H9 (cell line): ENCODE measurements at regions not wholly inside any gene's neighbourhood (a gene's known extent, or its start where the extent isn't known, plus 50 kb on each side); places are given as distances from the start of the nearest gene placed in this dataset.

Experiments
- DNase-seq: peaks from one replicate; pipeline ENCODE4 v3.0.0-alpha.2; 2017
- H2AFZ ChIP-seq: one replicate; pipeline ENCODE4 v1.6.1; 2013; ENCODE audit warnings: mild to moderate bottlenecking, low read length, control low read depth, moderate library complexity
- H2AK5ac ChIP-seq: 2 replicates; pipeline ENCODE4 v1.6.1; 2013; ENCODE audit warnings: low read length, control low read depth, mixed read lengths; ENCODE audit not compliant: insufficient read length
- H2BK120ac ChIP-seq: one replicate; pipeline ENCODE4 v1.6.1; 2013; ENCODE audit warnings: low read depth, mild to moderate bottlenecking, low read length, control low read depth, inconsistent platforms; ENCODE audit not compliant: poor library complexity, severe bottlenecking
- H2BK12ac ChIP-seq: 2 replicates; pipeline ENCODE4 v1.6.1; 2013; ENCODE audit warnings: low read length, control low read depth, mixed read lengths, low read depth; ENCODE audit not compliant: insufficient read length
- H2BK15ac ChIP-seq: 2 replicates; pipeline ENCODE4 v1.6.1; 2013; ENCODE audit warnings: low read depth, low read length, control low read depth
- H2BK20ac ChIP-seq: one replicate; pipeline ENCODE4 v1.6.1; 2013; ENCODE audit warnings: low read depth, mild to moderate bottlenecking, low read length, control low read depth, inconsistent platforms; ENCODE audit not compliant: poor library complexity, severe bottlenecking
- H2BK5ac ChIP-seq: 2 replicates; pipeline ENCODE4 v1.6.1; 2013; ENCODE audit warnings: low read length, control low read depth, mixed read lengths; ENCODE audit not compliant: insufficient read length
- H3K14ac ChIP-seq: 2 replicates; pipeline ENCODE4 v1.6.1; 2013; ENCODE audit warnings: low read length, control low read depth; ENCODE audit not compliant: insufficient read depth
- H3K18ac ChIP-seq: 2 replicates; pipeline ENCODE4 v1.6.1; 2013; ENCODE audit warnings: low read depth, mild to moderate bottlenecking, mixed read lengths, low read length, control low read depth; ENCODE audit not compliant: insufficient read length
- H3K23ac ChIP-seq: 2 replicates; pipeline ENCODE4 v1.6.1; 2013; ENCODE audit warnings: low read length, control low read depth, mixed read lengths, low read depth; ENCODE audit not compliant: insufficient read length
- H3K23me2 ChIP-seq: 2 replicates; pipeline ENCODE4 v1.6.1; 2013; ENCODE audit warnings: low read depth, mild to moderate bottlenecking, mixed read lengths, low read length, control low read depth; ENCODE audit not compliant: insufficient read length, poor library complexity, severe bottlenecking
- H3K27ac ChIP-seq: 2 replicates; pipeline ENCODE4 v1.5.1; 2013; ENCODE audit warnings: low read length, control low read depth, mixed read lengths, low read depth; ENCODE audit not compliant: insufficient read length
- H3K27me3 ChIP-seq: 2 replicates; pipeline ENCODE4 v1.6.1; 2013; ENCODE audit warnings: low read length, control low read depth, inconsistent platforms; ENCODE audit not compliant: insufficient read depth
- H3K4ac ChIP-seq: 2 replicates; pipeline ENCODE4 v1.6.1; 2013; ENCODE audit warnings: low read depth, mild to moderate bottlenecking, control low read depth, inconsistent platforms, low read length, moderate library complexity
- H3K4me1 ChIP-seq: 2 replicates; pipeline ENCODE4 v1.6.1; 2013; ENCODE audit warnings: low read length, control low read depth, inconsistent platforms; ENCODE audit not compliant: insufficient read depth
- H3K4me2 ChIP-seq: 2 replicates; pipeline ENCODE4 v1.6.1; 2013; ENCODE audit warnings: low read length, control low read depth, mixed read lengths; ENCODE audit not compliant: insufficient read length, insufficient read depth
- H3K56ac ChIP-seq: 2 replicates; pipeline ENCODE4 v1.6.1; 2013; ENCODE audit warnings: low read depth, mild to moderate bottlenecking, mixed read lengths, low read length, control low read depth; ENCODE audit not compliant: insufficient read length
- H3K79me1 ChIP-seq: 2 replicates; pipeline ENCODE4 v1.6.1; 2013; ENCODE audit warnings: low read depth, mild to moderate bottlenecking, moderate library complexity, low read length, control low read depth, inconsistent platforms; ENCODE audit not compliant: insufficient read depth, poor library complexity, severe bottlenecking
- H3K79me2 ChIP-seq: 2 replicates; pipeline ENCODE4 v1.6.1; 2013; ENCODE audit warnings: low read length, control low read depth, inconsistent platforms; ENCODE audit not compliant: insufficient read depth
- H3K9ac ChIP-seq: 2 replicates; pipeline ENCODE4 v1.6.1; 2013; ENCODE audit warnings: low read length, control low read depth, mixed read lengths; ENCODE audit not compliant: insufficient read length; ENCODE audit errors: extremely low read depth
- H3K9me3 ChIP-seq: one replicate; pipeline ENCODE4 v1.6.1; 2013; ENCODE audit warnings: low read depth, low read length, inconsistent platforms; ENCODE audit not compliant: control insufficient read depth
- H3T11ph ChIP-seq: one replicate; pipeline ENCODE4 v1.6.1; 2013; ENCODE audit warnings: mild to moderate bottlenecking, low read length, control low read depth, inconsistent platforms
- H4K20me1 ChIP-seq: one replicate; pipeline ENCODE4 v1.6.1; 2013; ENCODE audit not compliant: control insufficient read depth, insufficient read length, insufficient read depth
- H4K5ac ChIP-seq: 2 replicates; pipeline ENCODE4 v1.6.1; 2013; ENCODE audit warnings: low read depth, mild to moderate bottlenecking, mixed read lengths, low read length, control low read depth; ENCODE audit not compliant: insufficient read length
- H4K8ac ChIP-seq: replicated peaks from 2 replicates; pipeline ENCODE4 v1.6.1; 2013; ENCODE audit warnings: low read length, control low read depth, mixed read lengths, low read depth; ENCODE audit not compliant: insufficient read length
- H4K91ac ChIP-seq: 2 replicates; pipeline ENCODE4 v1.6.1; 2013; ENCODE audit warnings: low read depth, mild to moderate bottlenecking, moderate library complexity, mixed read lengths, low read length, control low read depth; ENCODE audit not compliant: insufficient read length
- H3K27ac Mint-ChIP-seq, 3 experiments: 2 replicates in 2 of 3; 3 replicates in 1 of 3; pipeline ENCODE4 v1.8.0; 2020 to 2021; ENCODE audit warnings: mixed read lengths in 3 of 3, mild to moderate bottlenecking in 1 of 3, moderate library complexity in 1 of 3
- H3K27me3 Mint-ChIP-seq: 2 replicates; pipeline ENCODE4 v1.8.0; 2021; ENCODE audit warnings: low read depth, mild to moderate bottlenecking, moderate library complexity, mixed read lengths
- H3K36me3 Mint-ChIP-seq, 3 experiments: 2 replicates in 2 of 3; 3 replicates in 1 of 3; pipeline ENCODE4 v1.8.0; 2020 to 2021; ENCODE audit warnings: low read depth in 3 of 3, mixed read lengths in 3 of 3; ENCODE audit not compliant: insufficient read depth in 1 of 3
- H3K4me1 Mint-ChIP-seq, 2 experiments: 2 replicates each; pipeline ENCODE4 v1.8.0; 2020; ENCODE audit warnings: mixed read lengths in 2 of 2
- H3K4me3 Mint-ChIP-seq, 2 experiments: 2 replicates in 1 of 2; 3 replicates in 1 of 2; pipeline ENCODE4 v1.8.0; 2020 to 2021; ENCODE audit warnings: mild to moderate bottlenecking in 2 of 2, mixed read lengths in 2 of 2, moderate library complexity in 1 of 2
- H3K9me3 Mint-ChIP-seq, 2 experiments: 2 replicates in 1 of 2; 3 replicates in 1 of 2; pipeline ENCODE4 v1.8.0; 2020; ENCODE audit warnings: mild to moderate bottlenecking in 2 of 2, mixed read lengths in 2 of 2, moderate library complexity in 1 of 2
- WGBS: extraction: QIAGEN DNeasy Blood & Tissue Kit; methylation state at CpG from one replicate; pipeline ENCODE4 v1.1.7; 2013; ENCODE audit warnings: missing lambda C conversion rate, low lambda C conversion rate, mixed read lengths; ENCODE audit not compliant: insufficient read length; ENCODE audit errors: extremely low coverage; 5-methylcytosine and 5-hydroxymethylcytosine counted together
- TF ChIP-seq, protein P1 (sequence below): fragments of 200-600 bp; sonication (generic); conservative IDR thresholded peaks from 3 replicates; pipeline ENCODE4 v1.8.0; 2021; ENCODE audit warnings: antibody characterized with exemption, mild to moderate bottlenecking

DNA sequence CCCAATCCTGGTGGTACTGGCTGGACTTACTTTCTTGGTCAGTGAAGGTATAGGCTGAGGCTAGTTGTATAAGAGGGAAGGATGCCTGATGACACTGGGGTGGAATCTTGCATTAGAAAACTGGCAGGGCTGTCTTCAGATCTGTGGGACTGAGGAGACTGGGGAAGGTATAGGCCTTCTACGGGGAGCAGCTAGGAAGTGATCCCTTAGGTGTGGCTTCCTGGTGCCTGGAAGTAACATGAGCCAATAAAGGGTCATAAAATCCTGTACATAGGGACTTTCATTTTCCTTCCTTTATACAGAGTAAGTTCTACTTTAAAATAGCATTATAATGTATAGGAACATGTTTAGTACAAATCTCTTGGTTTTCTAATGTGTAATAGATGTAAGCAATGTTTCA, 716.8 kb downstream of the LRFN5 start:
- TF ChIP-seq, protein P1, sequence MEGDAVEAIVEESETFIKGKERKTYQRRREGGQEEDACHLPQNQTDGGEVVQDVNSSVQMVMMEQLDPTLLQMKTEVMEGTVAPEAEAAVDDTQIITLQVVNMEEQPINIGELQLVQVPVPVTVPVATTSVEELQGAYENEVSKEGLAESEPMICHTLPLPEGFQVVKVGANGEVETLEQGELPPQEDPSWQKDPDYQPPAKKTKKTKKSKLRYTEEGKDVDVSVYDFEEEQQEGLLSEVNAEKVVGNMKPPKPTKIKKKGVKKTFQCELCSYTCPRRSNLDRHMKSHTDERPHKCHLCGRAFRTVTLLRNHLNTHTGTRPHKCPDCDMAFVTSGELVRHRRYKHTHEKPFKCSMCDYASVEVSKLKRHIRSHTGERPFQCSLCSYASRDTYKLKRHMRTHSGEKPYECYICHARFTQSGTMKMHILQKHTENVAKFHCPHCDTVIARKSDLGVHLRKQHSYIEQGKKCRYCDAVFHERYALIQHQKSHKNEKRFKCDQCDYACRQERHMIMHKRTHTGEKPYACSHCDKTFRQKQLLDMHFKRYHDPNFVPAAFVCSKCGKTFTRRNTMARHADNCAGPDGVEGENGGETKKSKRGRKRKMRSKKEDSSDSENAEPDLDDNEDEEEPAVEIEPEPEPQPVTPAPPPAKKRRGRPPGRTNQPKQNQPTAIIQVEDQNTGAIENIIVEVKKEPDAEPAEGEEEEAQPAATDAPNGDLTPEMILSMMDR, result no peak
- no peaks in the 10 kb centered on the region for H3K27me3 Mint-ChIP-seq

More for the DNA sequence above, 716.8 kb downstream of the LRFN5 start:
- H3K36me3 Mint-ChIP-seq, result peaks cover 4 to 24% (median 11%) of the 10 kb centered on the region in 3 experiments
- Histone ChIP-seq H4K5ac (no peak overlapping the region), H2BK15ac (no peak overlapping the region), H4K91ac (no peak overlapping the region), H3K4me1 (no peaks in the 10 kb centered on the region), H3K27me3 (no peaks in the 10 kb centered on the region), H3K23ac (no peak overlapping the region), H2AFZ (no peak overlapping the region), H4K20me1 (no peaks in the 10 kb centered on the region), H3K4me2 (no peak overlapping the region), H2BK20ac (no peak overlapping the region), H3K4ac (no peak overlapping the region), H3K18ac (no peak overlapping the region), H4K8ac (no peak overlapping the region), H3K9me3 (no peaks in the 10 kb centered on the region), H2AK5ac (no peak overlapping the region), H3K14ac (no peak overlapping the region), H2BK120ac (no peak overlapping the region), H3T11ph (no peak overlapping the region), H2BK5ac (no peak overlapping the region), H3K79me1 (no peaks in the 10 kb centered on the region), H2BK12ac (no peak overlapping the region), H3K9ac (no peak overlapping the region), H3K79me2 (no peaks in the 10 kb centered on the region), H3K23me2 (no peaks in the 10 kb centered on the region), H3K56ac (no peak overlapping the region), H3K27ac (no peak overlapping the region)
- WGBS, result no CpG with 5 or more reads among the region's 1 CpG
- no peak for DNase-seq
- no peak overlapping the region for H3K27ac Mint-ChIP-seq
- no peaks in the 10 kb centered on the region for H3K4me1 Mint-ChIP-seq
- no peak overlapping the region for H3K4me3 Mint-ChIP-seq
- H3K9me3 Mint-ChIP-seq, result peaks cover 21 to 27% of the 10 kb centered on the region in 2 experiments
